Keratinocyte (primary cell): ENCODE measurements at regions not wholly inside any gene's neighbourhood (a gene's known extent, or its start where the extent isn't known, plus 50 kb on each side); places are given as distances from the start of the nearest gene placed in this dataset.

Experiments
- DNase-seq: peaks from one replicate; pipeline ENCODE4 v3.0.0-alpha.2; 2011; ENCODE audit warnings: low read depth, missing footprints, low spot score
- FAIRE-seq: peaks from 2 replicates; lab custom pipeline; 2011; peaks lifted over from hg19 to GRCh38; lab: Jason Lieb, UNC
- H2AFZ ChIP-seq: 2 replicates; pipeline ENCODE4 v1.6.0; 2012; ENCODE audit warnings: low read length, control low read depth, inconsistent platforms; ENCODE audit not compliant: control insufficient read depth
- H3K27ac ChIP-seq: 2 replicates; pipeline ENCODE4 v1.5.1; 2011; ENCODE audit warnings: low read length; ENCODE audit not compliant: control insufficient read depth, insufficient read depth
- H3K27me3 ChIP-seq: 3 replicates; pipeline ENCODE4 v1.6.0; 2011; ENCODE audit warnings: low read length; ENCODE audit not compliant: control insufficient read depth, insufficient read depth; ENCODE audit errors: extremely low read depth
- H3K36me3 ChIP-seq, 2 experiments: 2 replicates in 1 of 2; 3 replicates in 1 of 2; pipeline ENCODE4 v1.5.1; 2011; ENCODE audit warnings: low read length in 2 of 2, mild to moderate bottlenecking in 1 of 2; ENCODE audit not compliant: control insufficient read depth in 2 of 2, insufficient read depth in 2 of 2; ENCODE audit errors: extremely low read depth in 1 of 2
- H3K4me1 ChIP-seq: 3 replicates; pipeline ENCODE4 v1.5.1; 2011; ENCODE audit warnings: low read length; ENCODE audit not compliant: control insufficient read depth, insufficient read depth; ENCODE audit errors: extremely low read depth
- H3K4me2 ChIP-seq: 3 replicates; pipeline ENCODE4 v1.6.0; 2011; ENCODE audit warnings: low read depth, low read length; ENCODE audit not compliant: control insufficient read depth, insufficient read depth; ENCODE audit errors: extremely low read depth
- H3K4me3 ChIP-seq, 3 experiments: fragments of 200-600 bp in 1 of 3; sonication (generic) in 1 of 3; 2 replicates in 2 of 3; 3 replicates in 1 of 3; pipeline ENCODE4 v1.5.1; 2011 to 2016; ENCODE audit warnings: low read length in 3 of 3, mild to moderate bottlenecking in 3 of 3, control low read depth in 2 of 3, inconsistent platforms in 1 of 3, low read depth in 1 of 3, mixed read lengths in 1 of 3, mixed run types in 1 of 3, moderate library complexity in 1 of 3; ENCODE audit not compliant: control insufficient read depth in 2 of 3, insufficient read depth in 2 of 3; ENCODE audit errors: extremely low read depth in 1 of 3
- H3K79me2 ChIP-seq: 2 replicates; pipeline ENCODE4 v1.6.0; 2012; ENCODE audit warnings: low read length; ENCODE audit not compliant: control insufficient read depth, insufficient read depth
- H3K9ac ChIP-seq: 3 replicates; pipeline ENCODE4 v1.6.0; 2011; ENCODE audit warnings: low read length; ENCODE audit not compliant: control insufficient read depth, insufficient read depth; ENCODE audit errors: extremely low read depth
- H3K9me1 ChIP-seq: 3 replicates; pipeline ENCODE4 v1.6.0; 2011; ENCODE audit warnings: low read length; ENCODE audit not compliant: control insufficient read depth, insufficient read depth; ENCODE audit errors: extremely low read depth
- H3K9me3 ChIP-seq: 2 replicates; pipeline ENCODE4 v1.5.1; 2012; ENCODE audit warnings: low read depth, low read length; ENCODE audit not compliant: control insufficient read depth
- H4K20me1 ChIP-seq: 3 replicates; pipeline ENCODE4 v1.6.0; 2011; ENCODE audit warnings: low read length; ENCODE audit not compliant: control insufficient read depth, insufficient read depth; ENCODE audit errors: extremely low read depth
- EZH2 ChIP-seq: IDR thresholded peaks from one replicate; pipeline ENCODE4 v1.6.1; 2012; ENCODE audit warnings: inconsistent platforms, mild to moderate bottlenecking, low read length, moderate library complexity
- dilution Hi-C: fragments of 300-500 bp; cut with MboI; formaldehyde crosslinking; loops from one replicate; pipeline ENCODE4 v1.7.0; 2020; ENCODE audit warnings: low sequenced_read_pairs; ENCODE audit not compliant: extremely low pct_ligation_motif_present
- TF ChIP-seq, protein P1 (sequence below), 3 experiments: IDR thresholded peaks in 1 of 3; conservative IDR thresholded peaks in 1 of 3; optimal IDR thresholded peaks in 1 of 3; 2 replicates in 2 of 3; 3 replicates in 1 of 3; pipeline versions ENCODE3 to v1.5.1; 2011; ENCODE audit warnings: low read length in 3 of 3, mild to moderate bottlenecking in 3 of 3, moderate library complexity in 2 of 3, control low read depth in 1 of 3, inconsistent platforms in 1 of 3; ENCODE audit not compliant: insufficient read depth in 2 of 3; ENCODE audit errors: extremely low read depth in 1 of 3

DNA sequence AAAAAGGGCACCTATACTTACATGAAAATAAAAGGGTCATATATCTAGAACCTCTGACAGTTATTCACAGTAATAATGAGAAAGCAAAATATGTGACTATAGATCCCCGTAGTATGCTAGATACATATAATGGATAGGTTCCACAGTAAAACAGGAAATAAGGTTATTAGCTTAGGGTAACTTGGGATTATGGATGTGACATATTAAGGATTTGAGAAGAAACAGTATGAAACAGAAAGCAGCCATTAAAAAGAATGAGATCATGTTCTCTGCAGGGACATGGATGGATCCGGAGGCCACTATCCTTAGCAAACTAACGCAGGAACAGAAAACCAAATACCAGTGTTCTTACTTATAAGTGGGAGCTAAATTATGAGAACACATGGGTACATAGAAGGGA is 1547.3 kb downstream of the BRINP3 start:
- FAIRE-seq, result no peak

DNA sequence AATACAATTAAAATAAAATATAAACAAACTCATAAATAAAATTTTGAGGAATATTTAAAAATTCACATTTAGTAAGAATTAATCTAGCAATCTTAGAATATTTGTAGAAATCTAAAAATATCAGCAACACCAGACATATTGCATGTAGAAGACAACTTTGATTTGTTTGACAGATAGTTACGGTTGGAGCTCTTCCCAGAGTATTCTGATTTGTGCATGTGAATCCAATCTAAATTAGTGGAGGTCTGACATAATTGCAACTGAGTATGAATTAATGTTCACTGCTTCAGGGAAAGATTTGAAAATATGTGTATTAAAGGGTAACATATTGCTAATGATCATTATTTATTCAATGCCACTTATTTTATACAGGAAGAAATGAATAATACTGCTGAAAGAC is 1546.2 kb downstream of the BRINP3 start:
- no peaks in the 10 kb centered on the region for H3K36me3 ChIP-seq
- no peaks in the 10 kb centered on the region for H4K20me1 ChIP-seq
- no peaks in the 10 kb centered on the region for H3K27me3 ChIP-seq
- no peaks in the 10 kb centered on the region for H3K79me2 ChIP-seq
- dilution Hi-C loops, result no loop called here
- H3K4me2 ChIP-seq, result no peak overlapping the region
- no peaks in the 10 kb centered on the region for H3K9me1 ChIP-seq
- DNase-seq, result no peak
- no peak overlapping the region for H3K4me3 ChIP-seq
- FAIRE-seq, result no peak
- no peaks in the 10 kb centered on the region for H3K4me1 ChIP-seq
- H2AFZ ChIP-seq, result no peak overlapping the region
- TF ChIP-seq, protein P1, sequence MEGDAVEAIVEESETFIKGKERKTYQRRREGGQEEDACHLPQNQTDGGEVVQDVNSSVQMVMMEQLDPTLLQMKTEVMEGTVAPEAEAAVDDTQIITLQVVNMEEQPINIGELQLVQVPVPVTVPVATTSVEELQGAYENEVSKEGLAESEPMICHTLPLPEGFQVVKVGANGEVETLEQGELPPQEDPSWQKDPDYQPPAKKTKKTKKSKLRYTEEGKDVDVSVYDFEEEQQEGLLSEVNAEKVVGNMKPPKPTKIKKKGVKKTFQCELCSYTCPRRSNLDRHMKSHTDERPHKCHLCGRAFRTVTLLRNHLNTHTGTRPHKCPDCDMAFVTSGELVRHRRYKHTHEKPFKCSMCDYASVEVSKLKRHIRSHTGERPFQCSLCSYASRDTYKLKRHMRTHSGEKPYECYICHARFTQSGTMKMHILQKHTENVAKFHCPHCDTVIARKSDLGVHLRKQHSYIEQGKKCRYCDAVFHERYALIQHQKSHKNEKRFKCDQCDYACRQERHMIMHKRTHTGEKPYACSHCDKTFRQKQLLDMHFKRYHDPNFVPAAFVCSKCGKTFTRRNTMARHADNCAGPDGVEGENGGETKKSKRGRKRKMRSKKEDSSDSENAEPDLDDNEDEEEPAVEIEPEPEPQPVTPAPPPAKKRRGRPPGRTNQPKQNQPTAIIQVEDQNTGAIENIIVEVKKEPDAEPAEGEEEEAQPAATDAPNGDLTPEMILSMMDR (optimal IDR thresholded peaks at IDR 0.05 in 1 of 3, IDR thresholded peaks at IDR 0.05 in 1 of 3, conservative IDR thresholded peaks at IDR 0.05 in 1 of 3; ENCODE audit: extremely low read depth in 1 of 3, insufficient read depth in 2 of 3, low read length in 3 of 3), result no peak
- no peak for TF ChIP-seq EZH2
- no peak overlapping the region for H3K9ac ChIP-seq
- no peaks in the 10 kb centered on the region for H3K9me3 ChIP-seq
- no peak overlapping the region for H3K27ac ChIP-seq

More for the DNA sequence above, 1547.3 kb downstream of the BRINP3 start:
- Histone ChIP-seq H4K20me1 (no peaks in the 10 kb centered on the region), H3K27me3 (no peaks in the 10 kb centered on the region), H3K9me3 (no peaks in the 10 kb centered on the region), H3K9ac (no peak overlapping the region), H3K4me3 (no peak overlapping the region), H3K79me2 (no peaks in the 10 kb centered on the region), H3K27ac (no peak overlapping the region), H3K4me2 (no peak overlapping the region), H3K4me1 (no peaks in the 10 kb centered on the region), H3K36me3 (no peaks in the 10 kb centered on the region), H2AFZ (no peak overlapping the region), H3K9me1 (no peaks in the 10 kb centered on the region)
- no peak for DNase-seq
- TF ChIP-seq, protein P1 (optimal IDR thresholded peaks at IDR 0.05 in 1 of 3, IDR thresholded peaks at IDR 0.05 in 1 of 3, conservative IDR thresholded peaks at IDR 0.05 in 1 of 3; ENCODE audit: extremely low read depth in 1 of 3, insufficient read depth in 2 of 3, low read length in 3 of 3), result no peak
- TF ChIP-seq EZH2, result no peak
- dilution Hi-C loops, result no loop called here
